ENCODE measurements at regions not wholly inside any gene's neighbourhood (a gene's known extent, or its start where the extent isn't known, plus 50 kb on each side); places are given as distances from the start of the nearest gene placed in this dataset.
A peak's percentile ranks its signal among the peaks of the same experiment; 100 is the strongest.

- H3K9me3 ChIP-seq: no peaks in the 10 kb centered on the region
- no peak overlapping the region for H3K4me3 ChIP-seq
- intact Hi-C loops (cut with DNase I): no loop called here
- peaks cover 4% of the 10 kb centered on the region for H3K4me1 ChIP-seq
- no peaks in the 10 kb centered on the region for H3K36me3 ChIP-seq
- TF ChIP-seq, protein P1, sequence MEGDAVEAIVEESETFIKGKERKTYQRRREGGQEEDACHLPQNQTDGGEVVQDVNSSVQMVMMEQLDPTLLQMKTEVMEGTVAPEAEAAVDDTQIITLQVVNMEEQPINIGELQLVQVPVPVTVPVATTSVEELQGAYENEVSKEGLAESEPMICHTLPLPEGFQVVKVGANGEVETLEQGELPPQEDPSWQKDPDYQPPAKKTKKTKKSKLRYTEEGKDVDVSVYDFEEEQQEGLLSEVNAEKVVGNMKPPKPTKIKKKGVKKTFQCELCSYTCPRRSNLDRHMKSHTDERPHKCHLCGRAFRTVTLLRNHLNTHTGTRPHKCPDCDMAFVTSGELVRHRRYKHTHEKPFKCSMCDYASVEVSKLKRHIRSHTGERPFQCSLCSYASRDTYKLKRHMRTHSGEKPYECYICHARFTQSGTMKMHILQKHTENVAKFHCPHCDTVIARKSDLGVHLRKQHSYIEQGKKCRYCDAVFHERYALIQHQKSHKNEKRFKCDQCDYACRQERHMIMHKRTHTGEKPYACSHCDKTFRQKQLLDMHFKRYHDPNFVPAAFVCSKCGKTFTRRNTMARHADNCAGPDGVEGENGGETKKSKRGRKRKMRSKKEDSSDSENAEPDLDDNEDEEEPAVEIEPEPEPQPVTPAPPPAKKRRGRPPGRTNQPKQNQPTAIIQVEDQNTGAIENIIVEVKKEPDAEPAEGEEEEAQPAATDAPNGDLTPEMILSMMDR (IDR thresholded peaks at IDR 0.05): no peak
- H3K27me3 ChIP-seq: no peaks in the 10 kb centered on the region
- ATAC-seq (no peak), DNase-seq (no peak)
- no peak overlapping the region for H3K27ac ChIP-seq
Measured at GRCh38 chr7:131618391-131618790, 62.0 kb upstream of the PODXL start.

- DNase-seq (no peak), ATAC-seq (peak; percentile 49)
- Histone ChIP-seq H3K4me3 (no peak overlapping the region), H3K27ac (no peak overlapping the region), H3K27me3 (no peaks in the 10 kb centered on the region), H3K9me3 (no peaks in the 10 kb centered on the region), H3K4me1 (no peaks in the 10 kb centered on the region), H3K36me3 (no peaks in the 10 kb centered on the region)
- TF ChIP-seq, protein P1 (IDR thresholded peaks at IDR 0.05): no peak
- intact Hi-C loops (cut with DNase I): no loop called here
Measured at GRCh38 chr7:131616487-131617200, 60.2 kb upstream of the PODXL start.

DNA sequence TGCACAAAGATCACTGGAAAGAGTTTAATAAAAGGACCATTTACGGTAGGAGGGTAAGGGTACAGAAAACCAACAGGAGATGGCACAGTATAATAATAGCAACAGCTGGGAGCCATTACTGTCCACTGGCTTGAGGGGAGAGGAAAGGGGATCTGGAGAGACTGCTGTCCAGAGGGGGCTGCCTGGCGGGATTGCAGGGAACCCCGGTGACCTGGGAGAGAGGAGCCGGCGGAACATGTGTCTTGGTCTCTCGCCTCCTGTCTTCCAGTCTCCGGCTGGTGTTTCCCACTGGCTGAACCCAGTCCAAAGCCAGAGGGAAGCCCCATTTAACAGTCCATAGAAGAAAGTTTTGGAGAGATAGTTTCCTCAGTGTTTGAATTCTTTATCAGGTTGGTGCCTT lies 57.5 kb upstream of the PODXL start:
- no peaks in the 10 kb centered on the region for H3K4me1 ChIP-seq
- no peaks in the 10 kb centered on the region for H3K36me3 ChIP-seq
- no peak overlapping the region for H3K27ac ChIP-seq
- intact Hi-C loops (cut with DNase I): no loop called here
- ATAC-seq (no peak), DNase-seq (no peak)
- H3K9me3 ChIP-seq: no peaks in the 10 kb centered on the region
- no peak overlapping the region for H3K4me3 ChIP-seq
- no peaks in the 10 kb centered on the region for H3K27me3 ChIP-seq
- TF ChIP-seq, protein P1 (IDR thresholded peaks at IDR 0.05): no peak

DNA sequence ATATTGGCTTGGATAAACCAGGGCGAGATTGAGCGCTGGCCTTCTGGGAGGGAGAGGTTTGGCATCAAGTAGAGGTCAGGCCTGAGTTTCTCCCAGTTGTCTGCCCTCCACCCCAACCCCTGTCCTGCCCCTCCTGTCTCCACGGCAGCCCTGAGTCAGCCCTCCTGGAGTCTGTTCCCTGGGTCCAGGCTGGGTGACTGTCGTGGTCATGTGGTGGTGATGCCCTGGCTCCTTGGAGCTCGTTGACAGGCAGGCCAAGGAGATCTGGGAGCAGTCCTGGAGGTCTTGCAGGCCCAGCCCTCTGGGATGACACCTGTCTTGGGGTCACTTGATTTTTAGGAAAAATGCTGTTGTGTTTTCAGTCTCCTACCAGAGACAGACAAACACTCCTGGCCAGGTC lies 53.6 kb upstream of the PODXL start:
- TF ChIP-seq, protein P1 (IDR thresholded peaks at IDR 0.05): no peak
- Histone ChIP-seq H3K4me1 (no peaks in the 10 kb centered on the region), H3K9me3 (no peaks in the 10 kb centered on the region), H3K4me3 (no peak overlapping the region), H3K27ac (no peak overlapping the region), H3K27me3 (no peaks in the 10 kb centered on the region), H3K36me3 (no peaks in the 10 kb centered on the region)
- no peak for DNase-seq
- ATAC-seq: no peak
- intact Hi-C loops (cut with DNase I): no loop called here

DNA sequence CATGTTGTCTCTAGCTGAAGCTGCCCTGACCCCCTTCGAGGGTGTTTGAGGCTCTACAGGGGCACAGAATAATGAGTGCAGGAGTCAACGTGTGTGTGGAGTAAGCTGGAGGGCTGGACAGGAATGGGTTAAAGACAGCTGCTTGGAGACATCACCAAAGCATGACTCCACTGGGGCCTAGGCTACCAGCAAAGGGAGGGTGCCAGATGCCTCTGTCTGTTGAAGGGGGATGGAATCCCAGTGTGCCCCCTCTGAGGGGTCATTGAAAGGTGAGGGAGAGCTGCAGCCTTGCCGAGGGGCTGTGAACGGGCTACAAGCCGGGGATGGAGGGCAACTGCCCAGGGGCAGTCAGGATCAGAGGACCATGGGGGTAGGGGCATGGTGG lies 51.7 kb upstream of the PODXL start:
- Histone ChIP-seq H3K9me3 (no peaks in the 10 kb centered on the region), H3K36me3 (no peaks in the 10 kb centered on the region), H3K4me3 (no peak overlapping the region), H3K4me1 (no peaks in the 10 kb centered on the region), H3K27ac (no peak overlapping the region), H3K27me3 (no peaks in the 10 kb centered on the region)
- intact Hi-C loops (cut with DNase I): no loop called here
- DNase-seq (no peak), ATAC-seq (no peak)
- TF ChIP-seq, protein P1 (IDR thresholded peaks at IDR 0.05): no peak
